ENCODE measurements at regions not wholly inside any gene's neighbourhood (a gene's known extent, or its start where the extent isn't known, plus 50 kb on each side); places are given as distances from the start of the nearest gene placed in this dataset.

DNA sequence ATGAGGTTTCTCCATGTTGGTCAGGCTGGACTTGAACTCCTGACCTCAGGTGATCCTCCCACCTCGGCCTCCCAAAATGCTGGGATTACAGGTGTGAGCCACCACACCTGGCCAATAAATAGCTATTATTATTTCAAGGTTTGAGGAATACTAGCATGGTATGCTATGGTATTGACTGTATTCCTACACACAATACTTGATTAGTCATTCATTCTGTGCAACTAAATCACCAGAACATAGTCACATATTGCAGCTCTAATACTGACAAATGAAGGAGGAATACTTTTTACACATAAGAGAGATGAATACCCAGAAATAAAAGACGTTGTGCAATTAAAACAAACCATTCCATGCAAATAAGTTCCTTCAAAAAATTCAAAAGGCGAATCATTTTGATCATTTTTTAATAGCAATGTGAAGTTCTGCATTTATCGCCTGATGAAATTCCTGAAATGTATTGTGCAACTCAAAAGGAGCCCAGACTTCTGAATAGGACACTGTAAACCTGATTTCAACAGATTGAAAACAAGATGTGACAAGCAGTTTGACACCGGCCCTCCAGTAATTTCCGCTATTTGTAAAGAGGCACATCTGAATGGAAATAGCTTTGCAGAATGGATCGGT is 687.4 kb upstream of the SEMA6A start:
- H3K4me1 ChIP-seq: no peaks in the 10 kb centered on the region
- H3K4me3 ChIP-seq: no peak overlapping the region
- WGBS, 5 donors: 80 to 89% (median 85%) methylated on average over 7 of the region's 7 CpGs
- no peak overlapping the region for H3K27ac ChIP-seq
- H3K9me3 ChIP-seq: peaks cover 0 to 10% (median 0%) of the 10 kb centered on the region in 4 donors
- intact Hi-C loops (cut with DNase I; ENCODE audit: low total_unique reads): no loop called here
- no peaks in the 10 kb centered on the region for H3K36me3 ChIP-seq
- DNase-seq: no peak
- TF ChIP-seq POLR2AphosphoS5 (IDR thresholded peaks at IDR 0.05): no peak
- no peak for TF ChIP-seq EP300 (IDR thresholded peaks at IDR 0.05)
- TF ChIP-seq, protein P1, sequence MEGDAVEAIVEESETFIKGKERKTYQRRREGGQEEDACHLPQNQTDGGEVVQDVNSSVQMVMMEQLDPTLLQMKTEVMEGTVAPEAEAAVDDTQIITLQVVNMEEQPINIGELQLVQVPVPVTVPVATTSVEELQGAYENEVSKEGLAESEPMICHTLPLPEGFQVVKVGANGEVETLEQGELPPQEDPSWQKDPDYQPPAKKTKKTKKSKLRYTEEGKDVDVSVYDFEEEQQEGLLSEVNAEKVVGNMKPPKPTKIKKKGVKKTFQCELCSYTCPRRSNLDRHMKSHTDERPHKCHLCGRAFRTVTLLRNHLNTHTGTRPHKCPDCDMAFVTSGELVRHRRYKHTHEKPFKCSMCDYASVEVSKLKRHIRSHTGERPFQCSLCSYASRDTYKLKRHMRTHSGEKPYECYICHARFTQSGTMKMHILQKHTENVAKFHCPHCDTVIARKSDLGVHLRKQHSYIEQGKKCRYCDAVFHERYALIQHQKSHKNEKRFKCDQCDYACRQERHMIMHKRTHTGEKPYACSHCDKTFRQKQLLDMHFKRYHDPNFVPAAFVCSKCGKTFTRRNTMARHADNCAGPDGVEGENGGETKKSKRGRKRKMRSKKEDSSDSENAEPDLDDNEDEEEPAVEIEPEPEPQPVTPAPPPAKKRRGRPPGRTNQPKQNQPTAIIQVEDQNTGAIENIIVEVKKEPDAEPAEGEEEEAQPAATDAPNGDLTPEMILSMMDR (IDR thresholded peaks at IDR 0.05): no peak
- no peak for TF ChIP-seq POLR2A (IDR thresholded peaks at IDR 0.05)
- no peaks in the 10 kb centered on the region for H3K27me3 ChIP-seq

DNA sequence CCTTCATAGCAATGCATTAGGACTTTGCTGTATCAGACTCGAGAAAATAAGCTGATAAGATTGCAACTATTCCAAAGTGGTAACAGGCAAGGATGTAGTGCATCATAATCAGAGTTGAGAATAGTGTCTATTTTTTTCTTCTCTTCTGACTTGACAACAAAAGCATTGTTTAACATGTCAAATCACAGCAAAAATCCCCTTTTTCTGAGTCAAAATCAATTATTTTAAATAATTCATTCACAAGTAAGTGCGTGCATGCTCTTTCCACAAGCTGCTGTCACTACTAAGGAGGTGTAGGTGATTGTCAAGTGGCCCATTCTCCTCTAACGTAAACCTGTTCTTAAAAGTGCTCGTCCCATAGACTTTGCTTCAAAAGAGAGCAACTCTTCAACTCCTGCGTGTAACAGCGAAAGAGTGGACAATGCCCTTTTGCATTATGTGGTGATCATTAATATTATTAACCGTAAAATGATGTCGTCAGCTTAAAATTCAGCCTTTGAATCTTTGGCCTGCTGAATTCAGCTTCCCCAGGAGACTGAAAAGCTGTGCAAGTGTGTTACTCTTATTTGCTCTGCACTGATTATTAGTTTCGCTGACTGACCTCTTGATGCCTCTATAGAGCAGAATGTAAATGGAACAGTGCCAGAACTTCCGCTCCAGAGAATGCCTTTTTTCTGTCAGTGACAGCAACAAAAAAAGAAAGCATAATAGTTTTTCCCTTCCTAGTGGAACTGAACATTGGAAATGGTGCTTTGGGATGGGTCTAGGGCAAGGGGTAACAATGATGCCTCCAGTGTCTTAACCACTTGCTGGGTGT is 680.8 kb upstream of the SEMA6A start:
- Histone ChIP-seq H3K27me3 (no peaks in the 10 kb centered on the region), H3K9me3 (no peaks in the 10 kb centered on the region), H3K4me1 (no peaks in the 10 kb centered on the region), H3K4me3 (no peak overlapping the region), H3K27ac (no peak overlapping the region), H3K36me3 (no peaks in the 10 kb centered on the region)
- intact Hi-C loops (cut with DNase I; ENCODE audit: low total_unique reads): no loop called here
- DNase-seq: peak in 1 of 2 donors; percentile 56
- TF ChIP-seq, protein P1 (IDR thresholded peaks at IDR 0.05): no peak
- no peak for TF ChIP-seq EP300 (IDR thresholded peaks at IDR 0.05)
- no peak for TF ChIP-seq POLR2AphosphoS5 (IDR thresholded peaks at IDR 0.05)
- no peak for TF ChIP-seq POLR2A (IDR thresholded peaks at IDR 0.05)
- WGBS, 5 donors: 70 to 82% (median 73%) methylated on average over 10 of the region's 10 CpGs

DNA sequence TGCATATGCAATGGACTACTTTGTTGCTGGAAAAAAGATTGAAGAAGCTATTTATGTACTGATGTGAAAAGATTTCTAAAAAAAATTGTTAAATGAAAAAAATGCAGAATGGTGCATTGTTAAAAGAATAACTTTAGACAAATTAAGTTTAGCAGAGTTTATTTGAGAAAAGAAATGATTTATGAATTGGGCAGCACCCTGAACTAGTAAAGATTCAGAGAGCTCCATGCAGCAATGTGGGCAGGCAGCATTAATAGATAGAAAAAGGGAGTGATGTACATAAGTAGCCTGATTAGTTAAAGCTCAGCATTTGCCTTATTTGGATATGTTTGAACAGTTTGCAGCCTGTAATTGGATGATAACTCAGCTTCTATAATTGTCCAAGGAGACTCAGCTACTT is 677.9 kb upstream of the SEMA6A start:
- Histone ChIP-seq H3K4me1 (no peaks in the 10 kb centered on the region), H3K27ac (no peak overlapping the region), H3K4me3 (no peak overlapping the region), H3K9me3 (no peaks in the 10 kb centered on the region), H3K36me3 (no peaks in the 10 kb centered on the region), H3K27me3 (no peaks in the 10 kb centered on the region)
- TF ChIP-seq POLR2AphosphoS5 (IDR thresholded peaks at IDR 0.05): no peak
- TF ChIP-seq EP300 (IDR thresholded peaks at IDR 0.05): no peak
- TF ChIP-seq, protein P1 (IDR thresholded peaks at IDR 0.05): no peak
- TF ChIP-seq POLR2A (IDR thresholded peaks at IDR 0.05): no peak
- no peak for DNase-seq
- intact Hi-C loops (cut with DNase I; ENCODE audit: low total_unique reads): no loop called here

DNA sequence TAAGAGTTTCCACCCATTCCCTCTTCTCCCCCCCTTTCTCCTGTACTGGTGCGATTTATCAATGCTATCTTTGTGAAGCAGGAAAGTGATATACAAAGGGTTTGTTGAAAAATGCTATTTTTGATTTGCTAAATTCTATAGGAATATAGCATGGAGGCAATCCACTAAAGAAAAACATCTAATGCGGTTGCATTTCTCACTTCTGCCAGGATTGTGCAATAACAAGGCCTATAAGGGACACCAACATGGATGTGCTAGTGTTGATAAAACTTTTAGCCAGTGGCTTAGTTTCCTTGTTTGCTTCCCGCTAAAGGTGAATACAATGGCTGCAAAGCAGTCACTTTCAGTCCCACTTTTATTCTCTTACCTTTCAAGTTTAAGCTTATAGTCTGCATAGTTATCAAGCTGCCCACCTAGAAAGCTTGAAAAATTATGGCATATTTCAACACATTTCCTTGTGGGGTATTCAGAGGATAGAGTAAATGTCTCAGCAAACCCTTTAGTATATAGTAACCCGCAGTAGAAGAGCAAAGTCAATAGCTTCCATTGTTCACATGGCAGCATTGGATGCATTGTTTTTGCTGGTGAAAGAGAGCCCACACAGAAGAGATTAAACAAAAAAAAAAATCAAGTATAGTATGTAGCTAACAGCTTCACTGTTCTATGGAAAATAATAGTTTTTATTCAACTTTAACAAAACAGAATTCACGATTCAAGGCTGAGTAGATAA is 674.6 kb upstream of the SEMA6A start:
- Histone ChIP-seq H3K9me3 (no peaks in the 10 kb centered on the region), H3K4me3 (no peak overlapping the region), H3K36me3 (no peaks in the 10 kb centered on the region), H3K4me1 (no peaks in the 10 kb centered on the region), H3K27ac (no peak overlapping the region), H3K27me3 (no peaks in the 10 kb centered on the region)
- WGBS, 5 donors: 64 to 75% (median 67%) methylated on average over 5 of the region's 5 CpGs
- no peak for TF ChIP-seq EP300 (IDR thresholded peaks at IDR 0.05)
- TF ChIP-seq POLR2A (IDR thresholded peaks at IDR 0.05): no peak
- TF ChIP-seq POLR2AphosphoS5 (IDR thresholded peaks at IDR 0.05): no peak
- intact Hi-C loops (cut with DNase I; ENCODE audit: low total_unique reads): no loop called here
- no peak for DNase-seq
